ENCODE measurements at regions not wholly inside any gene's neighbourhood (a gene's known extent, or its start where the extent isn't known, plus 50 kb on each side); places are given as distances from the start of the nearest gene placed in this dataset.

- intact Hi-C loops (cut with DNase I): no loop called here
- H3K36me3 ChIP-seq: no peaks in the 10 kb centered on the region
- no peak overlapping the region for H3K27ac ChIP-seq (replicated peaks in 1 of 4)
- H3K4me3 ChIP-seq: no peak overlapping the region
- TF ChIP-seq POLR2AphosphoS5 (IDR thresholded peaks at IDR 0.05) (no peak), CTCF (IDR thresholded peaks at IDR 0.05) (no peak), POLR2A (IDR thresholded peaks at IDR 0.05; ENCODE audit: low read depth) (no peak), EP300 (IDR thresholded peaks at IDR 0.05) (no peak)
- no peaks in the 10 kb centered on the region for H3K9me3 ChIP-seq
- no peak for DNase-seq (ENCODE audit: extremely low spot score)
- no peaks in the 10 kb centered on the region for H3K27me3 ChIP-seq
- 63% methylated on average over 2 of the region's 2 CpGs for WGBS
- H3K4me1 ChIP-seq: no peaks in the 10 kb centered on the region
Measured at GRCh38 chr21:19034560-19034959, 631.0 kb upstream of the TMPRSS15 start.

GRCh38 chr21:19045876-19046275, 642.3 kb upstream of the TMPRSS15 start:
- WGBS: 79% methylated on average over 2 of the region's 2 CpGs
- intact Hi-C loops (cut with DNase I): no loop called here
- Histone ChIP-seq H3K27ac (replicated peaks in 1 of 4) (no peak overlapping the region), H3K27me3 (no peaks in the 10 kb centered on the region), H3K4me3 (no peak overlapping the region), H3K36me3 (no peaks in the 10 kb centered on the region), H3K9me3 (no peaks in the 10 kb centered on the region), H3K4me1 (no peaks in the 10 kb centered on the region)
- TF ChIP-seq CTCF (IDR thresholded peaks at IDR 0.05) (no peak), POLR2A (IDR thresholded peaks at IDR 0.05; ENCODE audit: low read depth) (no peak), EP300 (IDR thresholded peaks at IDR 0.05) (no peak), POLR2AphosphoS5 (IDR thresholded peaks at IDR 0.05) (no peak)
- no peak for DNase-seq (ENCODE audit: extremely low spot score)

GRCh38 chr21:19048098-19048672, 644.6 kb upstream of the TMPRSS15 start:
- TF ChIP-seq POLR2AphosphoS5 (IDR thresholded peaks at IDR 0.05): no peak
- TF ChIP-seq POLR2A (IDR thresholded peaks at IDR 0.05; ENCODE audit: low read depth): no peak
- TF ChIP-seq EP300 (IDR thresholded peaks at IDR 0.05): no peak
- TF ChIP-seq CTCF (IDR thresholded peaks at IDR 0.05): no peak
- no peaks in the 10 kb centered on the region for H3K4me1 ChIP-seq
- H3K36me3 ChIP-seq: no peaks in the 10 kb centered on the region
- no peaks in the 10 kb centered on the region for H3K27me3 ChIP-seq
- WGBS: 58% methylated on average over 4 of the region's 4 CpGs
- H3K4me3 ChIP-seq: no peak overlapping the region
- no peak overlapping the region for H3K27ac ChIP-seq (replicated peaks in 1 of 4)
- intact Hi-C loops (cut with DNase I): no loop called here
- no peaks in the 10 kb centered on the region for H3K9me3 ChIP-seq
- DNase-seq (ENCODE audit: extremely low spot score): no peak

- no peak for DNase-seq (ENCODE audit: extremely low spot score)
- TF ChIP-seq CTCF (IDR thresholded peaks at IDR 0.05) (no peak), POLR2AphosphoS5 (IDR thresholded peaks at IDR 0.05) (no peak), EP300 (IDR thresholded peaks at IDR 0.05) (no peak), POLR2A (IDR thresholded peaks at IDR 0.05; ENCODE audit: low read depth) (no peak)
Measured at GRCh38 chr21:19049567-19049966, 646.0 kb upstream of the TMPRSS15 start.

GRCh38 chr21:19065164-19065563, 661.6 kb upstream of the TMPRSS15 start:
- TF ChIP-seq CTCF (IDR thresholded peaks at IDR 0.05) (no peak), POLR2A (IDR thresholded peaks at IDR 0.05; ENCODE audit: low read depth) (no peak), EP300 (IDR thresholded peaks at IDR 0.05) (no peak), POLR2AphosphoS5 (IDR thresholded peaks at IDR 0.05) (no peak)
- Histone ChIP-seq H3K27ac (replicated peaks in 1 of 4) (no peak overlapping the region), H3K27me3 (no peaks in the 10 kb centered on the region), H3K4me1 (no peaks in the 10 kb centered on the region), H3K9me3 (no peaks in the 10 kb centered on the region), H3K4me3 (no peak overlapping the region), H3K36me3 (no peaks in the 10 kb centered on the region)
- no peak for DNase-seq (ENCODE audit: extremely low spot score)
- 89% methylated on average over 8 of the region's 8 CpGs for WGBS
- intact Hi-C loops (cut with DNase I): no loop called here

More at GRCh38 chr21:19049567-19049966, 646.0 kb upstream of the TMPRSS15 start:
- Histone ChIP-seq H3K4me1 (no peaks in the 10 kb centered on the region), H3K27ac (replicated peaks in 1 of 4) (no peak overlapping the region), H3K36me3 (no peaks in the 10 kb centered on the region), H3K4me3 (no peak overlapping the region), H3K9me3 (no peaks in the 10 kb centered on the region), H3K27me3 (no peaks in the 10 kb centered on the region)
- 72% methylated on average over 4 of the region's 4 CpGs for WGBS
- intact Hi-C loops (cut with DNase I): no loop called here
